ENCODE measurements at regions not wholly inside any gene's neighbourhood (a gene's known extent, or its start where the extent isn't known, plus 50 kb on each side); places are given as distances from the start of the nearest gene placed in this dataset.

- DNase-seq: no peak
Observed at GRCh38 chr13:108156749-108157148, 58.6 kb downstream of the LIG4 start.

GRCh38 chr13:108155185-108156106 is 59.9 kb downstream of the LIG4 start:
- peak; percentile 25 for DNase-seq

GRCh38 chr13:108154421-108154858 is 60.9 kb downstream of the LIG4 start:
- peak; percentile 5 for DNase-seq

GRCh38 chr13:108146642-108147041 is 68.7 kb downstream of the LIG4 start:
- no peak for DNase-seq

- no peak for DNase-seq
Observed at GRCh38 chr13:108142702-108143436, 72.5 kb downstream of the LIG4 start.

- DNase-seq: no peak
Observed at GRCh38 chr13:108137176-108137575, 78.2 kb downstream of the LIG4 start.

GRCh38 chr13:108127406-108127805 is 87.9 kb downstream of the LIG4 start:
- no peak for DNase-seq

GRCh38 chr13:108126056-108126455 is 89.3 kb downstream of the LIG4 start:
- DNase-seq: no peak

GRCh38 chr13:108121406-108121805 is 93.9 kb downstream of the LIG4 start:
- no peak for DNase-seq

GRCh38 chr13:108120856-108121255 is 94.5 kb downstream of the LIG4 start:
- no peak for DNase-seq

GRCh38 chr13:108120302-108120701 is 95.0 kb downstream of the LIG4 start:
- peak; percentile 35 for DNase-seq

- no peak for DNase-seq
Observed at GRCh38 chr13:108115738-108116137, 99.6 kb downstream of the LIG4 start.

GRCh38 chr13:108113407-108113806 is 101.9 kb downstream of the LIG4 start:
- DNase-seq: no peak

- no peak for DNase-seq
Observed at GRCh38 chr13:108104736-108105135, 110.6 kb downstream of the LIG4 start.

GRCh38 chr13:108102771-108103170 is 112.6 kb downstream of the LIG4 start:
- DNase-seq: no peak

GRCh38 chr13:108096301-108096915 is 118.9 kb downstream of the LIG4 start:
- no peak for DNase-seq

- no peak for DNase-seq
Observed at GRCh38 chr13:108095036-108095435, 120.3 kb downstream of the LIG4 start.

GRCh38 chr13:108093616-108094015 is 121.7 kb downstream of the LIG4 start:
- DNase-seq: no peak

- DNase-seq: no peak
Observed at GRCh38 chr13:108087810-108088209, 127.5 kb downstream of the LIG4 start.

- no peak for DNase-seq
Observed at GRCh38 chr13:108086678-108087077, 128.7 kb downstream of the LIG4 start.

GRCh38 chr13:108084840-108085239 is 130.5 kb downstream of the LIG4 start:
- DNase-seq: no peak

GRCh38 chr13:108083056-108083455 is 132.3 kb downstream of the LIG4 start:
- DNase-seq: no peak

GRCh38 chr13:108082481-108082880 is 132.9 kb downstream of the LIG4 start:
- no peak for DNase-seq

GRCh38 chr13:108077284-108077683 is 138.1 kb downstream of the LIG4 start:
- DNase-seq: no peak

All from DMS79 (cell line).